Endothelial cell of umbilical vein (primary cell): ENCODE measurements at regions not wholly inside any gene's neighbourhood (a gene's known extent, or its start where the extent isn't known, plus 50 kb on each side); places are given as distances from the start of the nearest gene placed in this dataset.

Experiments
- BruUV-seq: library from RNA; stranded (reverse); fragments of 400-500 nt; replicated peaks from 2 replicates; lab custom pipeline; 2021; lab: Mats Ljungman, UMichigan
- CTCF ChIA-PET: fragments of 300-600, 350-600 bp; sonication (Branson Sonifier 250); formaldehyde crosslinking; loops from one replicate; lab custom pipeline; 2021; ENCODE audit warnings: antibody characterized with exemption, inconsistent platforms; lab: Charles Lee
- POLR2A ChIA-PET: fragments of 300-600, 350-600 bp; sonication (Branson Sonifier 250); formaldehyde crosslinking; loops from one replicate; lab custom pipeline; 2021; ENCODE audit warnings: antibody characterized with exemption, inconsistent platforms; lab: Charles Lee
- DNase-seq: peaks from one replicate; pipeline ENCODE4 v3.0.0-alpha.2; 2011; ENCODE audit warnings: low read depth, low spot score
- FAIRE-seq: peaks from 2 replicates; lab custom pipeline; 2011; peaks lifted over from hg19 to GRCh38; lab: Jason Lieb, UNC
- H2AFZ ChIP-seq: 2 replicates; pipeline ENCODE4 v1.6.0; 2012; ENCODE audit warnings: low read depth, low read length, control low read depth, inconsistent platforms
- H3K27ac ChIP-seq: 2 replicates; pipeline ENCODE4 v1.5.1; 2011; ENCODE audit warnings: low read depth, mild to moderate bottlenecking, control low read depth, low read length, moderate library complexity; ENCODE audit not compliant: insufficient read depth
- H3K27me3 ChIP-seq, 2 experiments: 2 replicates each; pipeline versions ENCODE4 v1.6.0 to v1.6.1; 2011; ENCODE audit warnings: low read length in 2 of 2, mixed read lengths in 1 of 2; ENCODE audit not compliant: control insufficient read depth in 2 of 2, insufficient read depth in 2 of 2
- H3K36me3 ChIP-seq, 2 experiments: 2 replicates in 1 of 2; 3 replicates in 1 of 2; pipeline ENCODE4 v1.5.1; 2011; ENCODE audit warnings: low read length in 2 of 2, mild to moderate bottlenecking in 1 of 2, moderate library complexity in 1 of 2; ENCODE audit not compliant: control insufficient read depth in 2 of 2, insufficient read depth in 2 of 2; ENCODE audit errors: extremely low read depth in 1 of 2
- H3K4me1 ChIP-seq: 3 replicates; pipeline ENCODE4 v1.5.1; 2011; ENCODE audit warnings: mild to moderate bottlenecking, low read length; ENCODE audit not compliant: control insufficient read depth, insufficient read depth; ENCODE audit errors: extremely low read depth
- H3K4me2 ChIP-seq: 2 replicates; pipeline ENCODE4 v1.6.1; 2011; ENCODE audit warnings: low read length, control low read depth, mixed read lengths; ENCODE audit not compliant: insufficient read depth
- H3K4me3 ChIP-seq, 3 experiments: fragments of 200-600 bp in 1 of 3; sonication (generic), shearing (Covaris generic) in 1 of 3; replicated peaks in 1 of 3; 2 replicates each; pipeline ENCODE4 v1.5.1; 2011 to 2016; ENCODE audit warnings: control low read depth in 3 of 3, low read length in 3 of 3, mild to moderate bottlenecking in 2 of 3, inconsistent platforms in 1 of 3, low read depth in 1 of 3, moderate library complexity in 1 of 3; ENCODE audit not compliant: insufficient read depth in 1 of 3
- H3K79me2 ChIP-seq: 2 replicates; pipeline ENCODE4 v1.6.0; 2012; ENCODE audit warnings: low read length, inconsistent platforms; ENCODE audit not compliant: control insufficient read depth, insufficient read depth
- H3K9ac ChIP-seq: replicated peaks from 2 replicates; pipeline ENCODE3; 2011; ENCODE audit warnings: low read length, control low read depth; ENCODE audit not compliant: insufficient read depth; ENCODE audit errors: extremely low read depth
- H3K9me1 ChIP-seq: replicated peaks from 3 replicates; pipeline ENCODE4 v1.6.0; 2011; ENCODE audit warnings: mild to moderate bottlenecking, low read length; ENCODE audit not compliant: control insufficient read depth, insufficient read depth; ENCODE audit errors: extremely low read depth
- H3K9me3 ChIP-seq: replicated peaks from 2 replicates; pipeline ENCODE4 v1.5.1; 2012; ENCODE audit warnings: low read length, inconsistent platforms; ENCODE audit not compliant: control insufficient read depth, insufficient read depth
- H4K20me1 ChIP-seq: replicated peaks from 2 replicates; pipeline ENCODE3; 2011; ENCODE audit warnings: mild to moderate bottlenecking, low read length; ENCODE audit not compliant: control insufficient read depth, insufficient read depth; ENCODE audit errors: extremely low read depth
- EZH2 ChIP-seq: IDR thresholded peaks from 2 replicates; pipeline ENCODE4 v1.6.1; 2012; ENCODE audit warnings: borderline replicate concordance, low read depth, mild to moderate bottlenecking, moderate library complexity, low read length, inconsistent platforms; ENCODE audit not compliant: severe bottlenecking
- FOS ChIP-seq: IDR thresholded peaks from 2 replicates; pipeline ENCODE4 v1.6.1; 2011; ENCODE audit warnings: mild to moderate bottlenecking, low read length, moderate library complexity, borderline replicate concordance; ENCODE audit not compliant: insufficient read depth
- GATA2 ChIP-seq: IDR thresholded peaks from 2 replicates; pipeline ENCODE4 v1.7.0; 2011; ENCODE audit warnings: low read depth, mild to moderate bottlenecking, moderate library complexity, mixed read lengths, low read length; ENCODE audit not compliant: insufficient read length, insufficient read depth
- JUN ChIP-seq: IDR thresholded peaks from 2 replicates; pipeline ENCODE4 v1.6.1; 2011; ENCODE audit warnings: borderline replicate concordance, low read depth; ENCODE audit not compliant: insufficient read length, insufficient read depth
- MYC ChIP-seq: IDR thresholded peaks from one replicate; pipeline ENCODE4 v1.6.1; 2011; ENCODE audit warnings: mild to moderate bottlenecking, low read depth, low read length
- POLR2A ChIP-seq: IDR thresholded peaks from 2 replicates; pipeline ENCODE4 v1.6.1; 2012; ENCODE audit warnings: low read depth, mild to moderate bottlenecking, control low read depth, low read length
- POLR2AphosphoS5 ChIP-seq: IDR thresholded peaks from 2 replicates; pipeline ENCODE4 v1.6.1; 2012; ENCODE audit warnings: low read depth, mild to moderate bottlenecking, control low read depth, low read length, moderate library complexity; ENCODE audit not compliant: insufficient read depth
- dilution Hi-C: fragments of 300-500 bp; cut with MboI; formaldehyde crosslinking; loops from one replicate; pipeline ENCODE4 v1.15.0; 2019; ENCODE audit warnings: low sequenced_read_pairs; ENCODE audit not compliant: extremely low pct_ligation_motif_present
- intact Hi-C: fragments of 100-400 bp; cut with micrococcal nuclease; formaldehyde crosslinking; loops from one replicate; pipeline ENCODE4 v1.10.0; 2022
- TF ChIP-seq, protein P1 (sequence below): IDR thresholded peaks from 2 replicates; pipeline ENCODE4 v1.6.1; 2011; ENCODE audit not compliant: insufficient read depth, insufficient read length
- TF ChIP-seq, protein P2 (sequence below), 2 donors: IDR thresholded peaks; 1 replicate in 1 of 2; 2 replicates in 1 of 2; pipeline ENCODE4 v1.5.1; 2011; ENCODE audit warnings: low read length in 2 of 2, mild to moderate bottlenecking in 2 of 2, moderate library complexity in 2 of 2, control low read depth in 1 of 2, inconsistent platforms in 1 of 2, low read depth in 1 of 2; ENCODE audit not compliant: insufficient read depth in 1 of 2; ENCODE audit errors: extremely low read depth in 1 of 2

DNA sequence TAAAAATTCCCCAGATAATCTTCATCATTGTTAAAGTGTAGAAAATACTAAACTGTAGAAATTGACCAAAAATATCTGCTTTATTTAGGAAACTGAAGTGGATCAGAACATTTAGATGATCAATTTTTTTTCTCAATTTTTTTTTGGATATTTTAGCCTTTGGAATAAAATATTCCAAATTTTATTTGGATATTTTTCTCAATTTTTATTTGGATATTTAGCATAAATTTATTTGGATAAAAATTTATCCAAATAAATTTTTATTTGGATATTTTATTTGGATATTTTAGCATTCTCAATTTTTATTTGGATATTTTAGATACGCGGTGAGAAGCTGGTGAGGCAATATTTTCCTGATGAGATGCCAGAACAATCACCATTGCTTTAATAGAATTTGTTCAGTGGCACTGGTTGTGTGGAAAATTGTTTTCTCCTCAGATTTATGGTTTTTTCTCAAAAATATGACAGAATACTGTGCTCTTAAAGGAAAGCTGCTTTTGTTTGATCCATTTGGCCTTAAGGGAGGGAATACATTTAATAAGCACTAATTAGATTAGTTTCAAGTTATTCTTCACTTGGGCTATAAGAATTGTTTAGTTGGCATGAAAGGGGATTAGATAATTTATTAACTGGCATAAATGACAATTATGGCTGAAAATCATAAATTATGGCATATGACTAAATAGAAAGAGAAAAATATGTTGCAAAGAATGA lies 470.1 kb downstream of the MFSD1 start:
- Histone ChIP-seq H3K9me3 (no peaks in the 10 kb centered on the region), H3K4me1 (no peaks in the 10 kb centered on the region), H4K20me1 (no peaks in the 10 kb centered on the region), H3K27ac (no peak overlapping the region), H3K4me3 (no peak overlapping the region), H3K9ac (no peak overlapping the region), H2AFZ (no peak overlapping the region), H3K9me1 (no peaks in the 10 kb centered on the region), H3K4me2 (no peak overlapping the region), H3K79me2 (no peaks in the 10 kb centered on the region), H3K27me3 (peaks cover 5 to 7% of the 10 kb centered on the region in 2 experiments), H3K36me3 (no peaks in the 10 kb centered on the region)
- ChIA-PET CTCF (interaction anchor here (1.3 kb wide), 1 partner anchor 12 kb away, joined by 3 read pairs; no protein-coding TSS in a partner anchor), POLR2A (no interaction called here)
- DNase-seq = no peak
- TF ChIP-seq JUN (no peak), FOS (no peak), POLR2A (no peak), GATA2 (no peak), POLR2AphosphoS5 (no peak), EZH2 (no peak), MYC (no peak)
- TF ChIP-seq, protein P1, sequence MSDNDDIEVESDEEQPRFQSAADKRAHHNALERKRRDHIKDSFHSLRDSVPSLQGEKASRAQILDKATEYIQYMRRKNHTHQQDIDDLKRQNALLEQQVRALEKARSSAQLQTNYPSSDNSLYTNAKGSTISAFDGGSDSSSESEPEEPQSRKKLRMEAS = no peak
- TF ChIP-seq, protein P2, sequence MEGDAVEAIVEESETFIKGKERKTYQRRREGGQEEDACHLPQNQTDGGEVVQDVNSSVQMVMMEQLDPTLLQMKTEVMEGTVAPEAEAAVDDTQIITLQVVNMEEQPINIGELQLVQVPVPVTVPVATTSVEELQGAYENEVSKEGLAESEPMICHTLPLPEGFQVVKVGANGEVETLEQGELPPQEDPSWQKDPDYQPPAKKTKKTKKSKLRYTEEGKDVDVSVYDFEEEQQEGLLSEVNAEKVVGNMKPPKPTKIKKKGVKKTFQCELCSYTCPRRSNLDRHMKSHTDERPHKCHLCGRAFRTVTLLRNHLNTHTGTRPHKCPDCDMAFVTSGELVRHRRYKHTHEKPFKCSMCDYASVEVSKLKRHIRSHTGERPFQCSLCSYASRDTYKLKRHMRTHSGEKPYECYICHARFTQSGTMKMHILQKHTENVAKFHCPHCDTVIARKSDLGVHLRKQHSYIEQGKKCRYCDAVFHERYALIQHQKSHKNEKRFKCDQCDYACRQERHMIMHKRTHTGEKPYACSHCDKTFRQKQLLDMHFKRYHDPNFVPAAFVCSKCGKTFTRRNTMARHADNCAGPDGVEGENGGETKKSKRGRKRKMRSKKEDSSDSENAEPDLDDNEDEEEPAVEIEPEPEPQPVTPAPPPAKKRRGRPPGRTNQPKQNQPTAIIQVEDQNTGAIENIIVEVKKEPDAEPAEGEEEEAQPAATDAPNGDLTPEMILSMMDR (IDR thresholded peaks at IDR 0.05; ENCODE audit: extremely low read depth in 1 of 2, insufficient read depth in 1 of 2, low read depth in 1 of 2, low read length in 2 of 2) = no peak
- dilution Hi-C loops = loop anchor here (25.0 kb wide), 1 partner anchor 360 kb away; no protein-coding TSS in a partner anchor
- intact Hi-C loops = no loop called here
- FAIRE-seq = no peak
- BruUV-seq = no TSS peak
